ENCODE measurements at regions not wholly inside any gene's neighbourhood (a gene's known extent, or its start where the extent isn't known, plus 50 kb on each side); places are given as distances from the start of the nearest gene placed in this dataset.
"Not testable (repeated sequence)": the region's sequence is repeated elsewhere in the genome, so short reads cannot be mapped to it uniquely, and the experiment has no call there.

DNA sequence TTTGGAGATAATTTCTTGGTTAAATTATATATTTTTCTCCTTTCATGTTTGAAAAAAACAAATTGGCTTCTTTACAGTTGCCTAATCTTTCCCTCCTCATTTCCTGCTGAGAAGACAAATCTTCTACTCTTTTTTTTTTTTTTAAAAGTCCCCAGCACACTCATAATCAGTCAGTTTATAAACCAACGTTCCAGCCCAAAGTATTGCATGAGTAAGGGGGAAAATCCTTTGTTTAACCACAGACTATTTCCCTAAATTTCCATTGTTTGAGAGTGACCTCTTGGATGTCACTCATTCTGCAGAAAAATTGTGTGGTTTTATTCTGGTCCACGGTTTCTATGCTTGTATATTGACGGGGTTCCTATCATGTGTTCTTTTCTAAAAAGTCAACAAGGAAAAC, 55.1 kb upstream of the TLR4 start:
- no peak for DNase-seq (ENCODE audit: low read depth)

DNA sequence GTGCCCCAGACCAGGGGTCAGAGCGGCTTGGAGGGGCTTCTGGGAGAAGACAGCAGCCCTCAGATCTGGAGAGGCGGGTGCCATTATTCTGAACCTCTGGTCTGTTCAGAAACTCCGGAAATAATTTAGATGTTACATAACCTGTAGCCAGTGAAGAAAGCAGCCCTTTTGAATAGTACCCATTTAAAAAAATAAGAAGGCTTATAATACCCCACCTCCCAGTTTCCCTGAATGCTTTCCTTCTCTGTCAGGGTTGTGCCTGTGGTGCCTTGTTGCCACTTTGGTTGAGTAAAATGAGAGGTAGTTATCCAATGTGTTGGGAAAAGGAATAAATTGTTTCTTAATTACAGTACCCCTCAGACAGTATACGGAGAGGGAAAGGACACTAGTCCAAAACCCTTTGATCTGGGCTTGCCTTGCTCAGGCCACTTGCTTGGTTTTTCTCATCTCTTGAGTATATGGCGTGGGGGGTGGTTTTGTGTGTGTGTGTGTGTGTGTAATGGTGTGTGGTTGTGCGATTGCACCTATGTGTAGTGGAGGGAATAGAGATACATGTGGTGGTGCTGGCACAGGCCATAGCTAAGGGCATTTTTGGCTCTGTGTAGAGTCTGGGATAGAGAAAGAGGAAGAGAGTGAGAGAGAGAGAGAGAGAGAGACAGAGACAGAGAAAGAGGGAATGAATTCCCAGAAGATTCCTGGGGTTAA, 59.1 kb upstream of the TLR4 start:
- no peak for DNase-seq (ENCODE audit: low read depth)

DNA sequence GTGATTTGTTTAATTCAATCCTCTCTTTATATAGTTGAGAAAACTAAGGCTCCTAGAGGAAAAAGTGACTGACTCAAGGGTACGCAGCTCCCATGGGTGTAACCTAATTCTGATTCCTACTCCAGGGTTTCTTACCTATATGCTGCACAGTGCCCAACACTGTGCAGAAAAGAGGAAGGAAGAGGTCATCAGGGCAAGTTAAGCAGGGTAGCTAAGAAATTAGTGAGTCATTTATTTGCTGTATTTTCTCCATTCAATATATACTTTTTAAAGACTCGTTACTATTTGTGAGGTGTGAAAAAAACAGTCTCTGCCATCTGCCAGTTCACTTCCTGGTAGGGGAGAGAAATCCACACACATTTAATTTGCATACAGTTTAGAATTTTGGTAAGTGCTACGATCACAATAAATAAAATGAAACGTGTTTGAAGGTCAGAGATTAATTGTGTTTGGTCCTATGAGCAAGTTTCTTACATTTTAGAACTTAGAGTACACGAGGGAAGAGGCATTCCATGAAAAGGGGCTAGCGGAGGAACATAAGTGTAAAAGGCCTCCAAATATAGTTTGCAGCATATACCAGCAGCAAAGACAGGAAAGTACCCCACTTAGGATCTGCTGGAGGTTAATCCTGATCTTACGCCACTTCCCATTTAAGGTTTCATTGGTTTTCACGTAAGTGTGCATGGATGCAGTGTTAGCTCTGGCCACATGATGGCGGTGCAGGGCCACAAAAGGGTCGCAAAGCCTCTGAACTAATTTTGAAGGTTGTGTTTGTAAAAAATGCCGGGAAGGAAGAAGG, 59.9 kb upstream of the TLR4 start:
- peak; percentile 15 for DNase-seq (ENCODE audit: low read depth)

DNA sequence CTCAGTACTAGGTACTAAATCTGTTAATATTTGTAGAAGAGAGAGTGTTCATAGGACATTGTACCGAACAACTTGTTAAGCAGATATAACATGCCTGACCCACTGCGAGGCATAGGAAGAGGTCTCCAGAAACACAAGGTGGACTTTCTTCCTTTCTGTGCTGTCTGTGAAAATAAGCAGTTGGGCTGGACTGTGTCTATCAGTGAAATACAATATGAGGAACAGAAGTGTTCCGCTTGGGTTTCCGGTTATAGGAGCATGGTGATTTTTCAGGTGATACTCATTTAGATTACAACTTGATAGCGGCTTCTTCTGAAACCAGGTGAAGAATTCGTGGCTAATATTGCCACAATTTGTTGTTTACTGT, 60.9 kb upstream of the TLR4 start:
- no peak for DNase-seq (ENCODE audit: low read depth)

DNA sequence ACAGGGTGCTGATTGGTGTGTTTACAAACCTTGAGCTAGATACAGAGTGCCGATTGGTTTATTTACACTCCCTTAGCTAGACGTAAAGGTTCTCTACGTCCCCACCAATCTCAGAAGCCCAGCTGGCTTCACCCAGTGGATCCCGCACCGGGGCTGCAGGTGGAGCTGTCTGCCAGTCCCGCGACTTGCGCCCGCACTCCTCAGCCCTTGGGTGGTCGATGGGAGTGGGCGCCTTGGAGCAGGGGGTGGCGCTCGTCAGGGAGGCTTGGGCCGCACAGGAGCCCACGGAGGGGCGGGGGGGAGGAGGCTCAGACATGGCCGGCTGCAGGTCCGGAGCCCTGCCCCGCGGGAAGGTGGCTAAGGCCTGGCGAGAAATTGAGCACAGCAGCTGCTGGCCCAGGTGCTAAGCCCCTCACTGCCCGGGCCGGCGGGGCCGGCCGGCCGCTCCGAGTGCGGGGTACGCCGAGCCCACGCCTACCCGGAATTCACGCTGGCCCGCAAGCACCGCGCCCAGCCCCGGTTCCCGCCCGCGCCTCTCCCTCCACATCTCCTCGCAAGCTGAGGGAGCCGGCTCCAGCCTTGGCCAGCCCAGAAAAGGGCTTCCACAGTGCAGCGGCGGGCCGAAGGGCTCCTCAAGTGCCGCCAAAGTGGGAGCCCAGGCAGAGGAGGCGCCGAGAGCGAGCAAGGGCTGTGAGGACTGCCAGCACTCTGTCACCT, 61.5 kb upstream of the TLR4 start:
- DNase-seq (ENCODE audit: low read depth) = not testable (repeated sequence)

DNA sequence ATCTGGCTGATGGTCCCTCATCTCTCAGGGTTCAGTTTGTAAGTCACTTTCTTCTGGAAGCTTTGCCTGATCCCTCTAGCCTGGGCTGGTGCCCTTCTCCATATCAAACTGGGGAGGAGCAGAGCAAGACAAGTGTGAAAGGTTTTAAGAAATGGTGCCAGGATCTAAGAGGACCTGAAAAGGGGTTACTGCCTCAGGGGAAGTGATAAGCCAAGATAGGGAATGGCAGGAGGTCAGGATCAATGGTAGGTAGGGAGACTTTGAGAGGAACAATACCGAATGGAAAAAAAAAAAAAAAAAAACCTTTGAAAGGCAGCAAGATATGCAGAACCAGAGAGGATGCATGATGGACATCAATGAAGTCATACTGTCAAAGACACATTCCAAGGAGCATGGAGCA, 67.5 kb upstream of the TLR4 start:
- DNase-seq (ENCODE audit: low read depth) = no peak

DNA sequence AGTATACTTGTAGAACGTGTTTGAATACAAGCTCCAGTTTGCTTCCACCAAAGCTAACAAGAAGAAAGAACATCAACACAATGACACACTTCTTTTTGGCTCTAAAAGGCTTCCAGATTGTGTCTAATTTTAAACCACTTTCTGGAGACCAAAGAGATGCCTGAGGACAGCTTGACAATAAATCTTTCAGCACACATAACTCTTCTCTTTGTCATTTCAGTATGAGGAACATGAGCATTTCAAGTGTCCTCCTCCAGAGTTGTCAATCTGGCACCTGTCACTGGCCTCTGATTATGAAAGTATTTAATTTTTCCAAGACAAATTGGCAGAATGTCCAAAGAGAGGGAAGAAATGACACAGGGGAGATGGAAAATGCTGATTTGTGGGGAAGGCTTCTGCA, 79.0 kb upstream of the TLR4 start:
- DNase-seq (ENCODE audit: low read depth) = no peak

DNA sequence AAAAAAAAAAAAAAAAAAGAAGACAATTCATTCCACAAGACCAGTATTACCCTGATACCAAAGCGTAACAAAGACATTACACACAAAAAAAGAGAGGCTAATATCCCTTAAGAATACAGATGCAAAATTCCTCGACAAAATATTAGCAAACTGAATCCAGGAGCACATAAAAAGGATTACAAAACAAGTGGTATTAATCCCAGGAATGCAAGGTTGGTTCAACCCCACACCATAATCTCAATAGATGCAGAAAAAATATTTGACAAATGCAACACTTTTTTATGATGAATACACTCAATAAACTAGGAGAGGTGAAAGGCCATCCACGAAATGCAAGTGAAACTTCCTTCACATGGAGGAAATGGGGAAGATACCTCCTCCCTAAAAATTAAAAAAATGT, 80.1 kb upstream of the TLR4 start:
- DNase-seq (ENCODE audit: low read depth) = no peak

DNA sequence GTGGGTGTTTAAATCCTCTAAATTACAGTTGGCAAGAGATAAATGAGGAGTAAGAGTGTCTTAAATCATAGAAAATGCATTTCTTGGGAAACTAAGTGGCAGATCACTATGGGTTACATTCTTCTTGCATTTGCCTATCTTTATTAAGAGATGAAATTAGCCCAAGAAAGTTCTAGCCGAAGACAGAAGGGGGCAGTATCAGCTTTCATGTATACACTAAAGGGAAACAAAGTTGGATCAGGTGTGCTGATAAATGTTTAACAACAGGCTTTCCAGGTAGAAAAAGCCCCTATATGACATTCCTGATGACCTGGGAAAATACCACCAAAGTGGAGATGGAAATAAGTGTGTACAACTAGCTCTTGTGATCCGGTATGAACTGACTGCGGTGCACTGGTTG, 81.9 kb upstream of the TLR4 start:
- no peak for DNase-seq (ENCODE audit: low read depth)

DNA sequence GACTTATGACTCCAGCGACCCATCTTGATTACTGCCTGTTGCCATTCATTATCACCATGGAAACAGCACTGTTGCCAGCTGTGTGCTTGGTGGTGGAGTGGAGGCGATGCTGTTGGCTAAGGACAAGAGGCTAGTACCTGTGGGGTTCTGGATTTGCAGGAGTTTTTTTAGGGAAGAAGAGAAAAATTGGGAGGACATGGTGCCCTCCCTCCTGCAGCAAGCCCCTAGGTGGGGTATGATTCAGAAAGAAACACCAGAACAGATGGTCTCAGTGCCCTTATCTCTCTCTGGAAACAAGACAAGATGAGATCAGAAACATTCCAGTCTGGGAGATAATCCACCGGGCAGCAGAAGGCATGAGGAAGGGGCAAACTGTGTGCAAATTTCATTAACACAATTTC, 87.8 kb upstream of the TLR4 start:
- DNase-seq (ENCODE audit: low read depth) = no peak

DNA sequence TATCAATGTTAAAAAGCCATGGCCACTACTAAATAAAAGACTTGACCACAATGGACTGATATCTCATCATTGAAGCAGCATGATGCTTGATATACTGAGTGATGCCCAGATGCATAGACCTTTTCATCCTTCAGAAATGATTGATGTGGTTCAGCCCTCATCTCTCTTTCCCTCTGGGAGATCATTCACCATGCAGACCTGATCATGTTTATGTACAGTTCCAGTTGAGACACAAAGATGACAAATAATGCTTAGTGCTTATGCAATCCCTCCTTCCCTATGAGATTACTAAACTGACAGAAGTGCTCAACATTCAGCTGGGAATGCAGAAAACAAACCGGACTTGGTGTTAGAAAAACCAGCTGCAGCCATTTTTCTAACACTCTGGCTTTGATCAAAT, 91.9 kb upstream of the TLR4 start:
- no peak for DNase-seq (ENCODE audit: low read depth)

DNA sequence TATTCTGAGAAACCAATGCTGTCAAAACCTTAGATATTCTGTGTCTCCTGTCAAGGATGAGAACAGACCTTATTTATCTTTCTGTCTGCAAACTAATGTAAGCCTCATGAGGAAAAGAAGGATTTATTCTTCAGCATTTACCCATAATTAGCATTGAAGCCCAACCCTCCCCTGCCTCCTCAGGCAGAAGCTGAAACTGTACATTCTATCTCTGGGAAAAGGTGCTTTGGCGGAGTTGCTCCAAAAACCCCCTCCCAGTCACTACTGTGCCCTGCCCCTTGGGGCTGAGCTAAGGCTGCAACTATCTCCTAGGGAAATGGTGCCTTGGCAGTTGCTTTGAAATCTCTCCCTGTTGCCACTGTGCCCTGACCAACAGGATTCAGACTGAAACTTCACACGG, 106.2 kb upstream of the TLR4 start:
- DNase-seq (ENCODE audit: low read depth) = no peak

DNA sequence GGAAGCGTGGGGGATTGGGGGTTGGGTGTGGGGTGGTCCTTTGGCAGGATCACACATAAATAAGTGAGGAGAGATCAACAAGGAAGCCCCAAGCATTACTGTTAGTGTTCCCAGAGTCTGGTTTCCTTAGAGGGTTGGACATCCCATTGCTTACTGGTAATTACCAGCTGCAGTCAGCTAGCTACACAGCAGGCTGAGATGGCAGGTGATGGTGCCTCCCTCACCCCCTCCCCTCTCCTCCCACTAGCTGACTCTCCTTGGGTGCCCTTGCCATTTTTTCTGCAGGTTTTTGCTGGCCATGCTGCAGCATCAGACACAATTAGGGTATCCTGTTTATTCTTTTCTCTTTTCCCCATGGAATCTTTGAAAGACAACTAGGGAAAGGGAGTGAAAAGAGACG, 107.5 kb upstream of the TLR4 start:
- no peak for DNase-seq (ENCODE audit: low read depth)

DNA sequence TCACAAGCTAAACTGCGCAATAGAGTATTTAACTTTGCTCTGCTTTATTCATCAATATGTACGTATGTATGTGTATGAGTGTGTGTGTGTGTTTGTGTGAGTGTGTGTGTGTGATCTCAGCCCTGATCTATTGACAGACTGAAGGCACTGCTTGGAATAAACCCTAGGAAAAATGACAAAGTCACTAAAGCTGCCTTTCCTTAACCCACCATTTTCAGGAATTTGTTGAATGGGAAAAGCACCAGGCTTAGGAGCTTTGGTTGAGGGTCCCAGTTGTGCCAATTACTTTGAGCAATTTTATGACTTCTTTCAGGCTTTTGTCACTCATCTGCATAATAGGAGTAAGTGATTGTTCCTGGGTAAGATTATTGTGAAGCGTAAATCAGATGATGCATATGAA, 108.6 kb upstream of the TLR4 start:
- DNase-seq (ENCODE audit: low read depth) = no peak

DNA sequence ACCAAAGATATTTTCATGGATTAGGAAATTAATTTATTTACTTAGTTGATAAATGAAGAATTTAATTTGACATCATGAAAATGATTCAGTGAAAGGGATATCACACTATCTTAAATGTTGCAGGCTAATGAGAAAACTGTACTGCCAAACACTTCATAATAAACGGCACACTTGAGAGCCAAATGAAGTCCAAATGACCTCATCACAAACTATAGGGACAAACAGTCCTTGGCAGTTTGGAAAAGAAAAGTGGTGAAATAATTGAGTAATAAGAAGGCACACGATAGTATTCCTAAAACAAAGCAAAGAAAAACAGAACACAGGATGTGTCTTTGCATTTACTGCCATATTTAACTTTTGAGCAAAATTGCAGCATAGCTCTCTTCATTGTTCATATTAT, 116.9 kb upstream of the TLR4 start:
- DNase-seq (ENCODE audit: low read depth) = no peak

DNA sequence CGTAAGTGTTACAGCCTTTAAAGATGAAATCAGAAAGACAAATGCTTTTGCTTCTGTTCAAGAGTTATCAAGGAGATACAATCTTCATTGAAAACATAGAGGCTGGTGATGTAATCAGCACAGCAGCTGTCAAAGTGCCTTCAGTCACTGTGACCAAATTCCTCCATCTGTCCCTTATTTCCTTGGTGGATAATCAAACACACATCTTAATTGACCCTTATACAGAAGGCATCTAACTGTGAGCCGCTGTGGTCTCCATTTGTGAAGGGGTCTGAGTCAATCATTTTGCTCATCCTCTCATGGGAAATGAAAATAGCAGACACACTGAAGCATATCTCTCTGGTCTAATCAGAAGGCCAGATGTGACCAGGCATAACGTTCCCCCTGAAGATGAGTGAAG, 130.1 kb upstream of the TLR4 start:
- no peak for DNase-seq (ENCODE audit: low read depth)

DNA sequence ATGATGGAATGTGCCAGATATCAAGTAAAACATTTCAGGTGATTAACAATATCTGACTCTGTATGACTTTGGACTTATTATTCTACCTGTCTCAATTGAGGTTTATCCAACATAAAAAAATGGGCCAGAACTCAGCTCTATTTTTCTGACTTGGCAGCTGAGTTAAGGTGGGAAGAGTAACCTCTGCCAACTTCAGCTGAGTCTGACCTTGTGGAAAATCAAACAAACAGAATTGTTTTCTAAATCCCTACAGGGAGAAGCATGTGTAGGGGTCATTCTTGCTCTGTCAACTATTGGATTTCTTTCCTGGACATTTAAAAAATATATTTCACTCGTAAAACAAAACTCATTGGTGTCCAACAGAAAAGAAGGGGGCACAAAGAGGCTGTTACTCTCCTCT, 139.4 kb upstream of the TLR4 start:
- DNase-seq (ENCODE audit: low read depth) = no peak

DNA sequence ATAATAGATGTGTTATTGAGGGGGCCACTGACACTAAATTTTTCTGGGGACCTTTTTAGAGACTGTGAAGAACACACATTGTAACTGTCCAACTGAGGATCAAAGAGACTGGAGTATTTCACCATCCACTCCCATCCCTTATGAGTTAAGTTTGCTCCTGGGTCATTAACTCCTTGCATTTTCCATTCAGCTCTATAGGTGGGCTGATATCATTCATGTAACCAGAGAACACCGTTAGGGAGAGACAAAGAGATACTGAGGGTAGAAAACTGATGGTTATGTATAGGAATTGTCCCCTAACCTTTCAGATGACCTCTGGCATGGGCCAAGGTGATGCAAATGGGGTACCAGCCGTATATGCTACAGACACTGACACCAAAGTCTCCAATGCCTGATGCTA, 142.4 kb upstream of the TLR4 start:
- no peak for DNase-seq (ENCODE audit: low read depth)

DNA sequence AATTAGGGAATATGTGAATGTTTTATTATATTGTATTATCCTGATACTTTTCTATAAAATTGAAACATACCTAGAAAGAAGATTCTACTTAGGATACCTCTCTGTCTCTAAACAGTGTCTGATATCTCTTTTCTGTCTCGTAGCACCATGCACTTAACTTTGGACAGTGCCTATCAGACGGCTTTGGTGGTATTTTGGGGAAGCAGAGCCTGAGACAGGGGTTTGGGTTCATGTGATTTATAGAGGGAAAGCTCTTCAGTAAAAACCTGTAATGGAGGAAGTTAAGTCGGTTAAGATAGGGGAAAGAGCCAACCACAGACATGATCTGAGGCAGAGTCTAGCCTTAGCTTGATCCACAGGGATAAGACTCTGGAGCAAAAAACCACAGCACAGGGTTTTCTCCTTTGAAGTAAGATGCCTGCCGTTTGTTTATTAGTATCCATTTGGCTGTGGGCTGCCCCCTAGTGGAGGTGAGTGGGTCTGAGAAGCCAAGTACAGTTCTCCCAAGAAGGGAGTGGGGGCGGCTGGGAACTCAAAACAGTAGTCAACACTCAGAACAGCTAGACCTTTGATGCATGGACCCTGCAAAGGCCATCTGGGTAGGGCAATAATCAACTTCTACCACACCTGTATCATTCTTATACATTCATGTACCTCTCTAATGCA, 141.2 kb upstream of the ASTN2 start:
- DNase-seq (ENCODE audit: low read depth) = no peak

DNA sequence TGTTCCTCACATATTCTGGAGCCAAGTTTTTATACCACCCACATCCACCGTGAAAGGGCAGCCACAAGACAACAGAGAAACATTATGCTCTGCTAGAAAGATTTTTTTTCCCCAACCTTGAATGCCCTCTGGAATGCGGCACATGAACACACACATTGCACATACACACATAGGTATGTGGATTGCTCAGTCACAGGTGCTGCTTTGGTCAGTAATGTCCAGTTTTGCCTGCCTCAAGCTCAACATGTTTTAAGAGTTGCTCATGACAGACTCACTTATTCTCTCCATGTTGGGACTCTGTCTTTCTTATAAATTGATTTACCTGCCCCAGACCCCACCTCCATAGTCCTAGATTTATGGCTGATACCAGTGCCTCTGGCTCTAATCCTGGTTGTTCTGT, 138.0 kb upstream of the ASTN2 start:
- DNase-seq (ENCODE audit: low read depth) = no peak

DNA sequence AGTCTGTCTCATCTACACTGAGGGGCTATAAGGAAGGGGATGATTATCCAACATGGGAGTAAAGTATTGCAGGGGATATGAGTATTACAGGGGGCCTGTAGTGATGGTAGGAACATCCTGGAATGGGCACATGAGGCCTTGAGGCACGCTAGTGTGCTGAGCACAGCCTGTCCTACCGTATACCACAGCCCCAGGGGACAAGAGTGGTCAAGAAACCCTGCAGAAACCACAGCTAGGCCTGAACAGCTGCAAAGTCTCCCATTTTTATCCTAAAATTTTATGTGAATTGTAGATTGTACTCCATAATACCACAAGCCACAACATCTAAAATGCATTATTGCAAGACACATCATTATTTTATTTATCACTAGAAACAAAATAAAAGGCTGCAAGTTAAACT, 136.3 kb upstream of the ASTN2 start:
- no peak for DNase-seq (ENCODE audit: low read depth)

DNA sequence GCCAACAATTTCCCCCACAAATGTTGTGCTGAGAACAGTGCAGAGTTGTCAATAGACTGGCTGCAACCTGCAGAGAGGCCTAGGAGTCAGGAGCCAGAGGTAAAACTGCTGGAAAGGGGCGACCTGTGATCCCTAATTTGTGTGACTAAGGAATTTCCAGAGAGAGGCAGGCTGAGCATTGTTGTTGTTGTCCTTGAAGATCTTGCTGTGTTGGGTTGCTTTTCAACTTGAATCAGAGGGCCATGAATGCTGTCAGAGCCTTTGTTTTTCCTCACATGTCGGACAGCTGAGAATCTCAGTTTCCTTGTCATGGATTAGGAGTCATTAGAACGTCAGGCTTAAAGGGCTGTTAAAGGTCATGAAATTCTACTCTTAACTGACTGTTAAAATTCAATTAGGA, 134.6 kb upstream of the ASTN2 start:
- no peak for DNase-seq (ENCODE audit: low read depth)

DNA sequence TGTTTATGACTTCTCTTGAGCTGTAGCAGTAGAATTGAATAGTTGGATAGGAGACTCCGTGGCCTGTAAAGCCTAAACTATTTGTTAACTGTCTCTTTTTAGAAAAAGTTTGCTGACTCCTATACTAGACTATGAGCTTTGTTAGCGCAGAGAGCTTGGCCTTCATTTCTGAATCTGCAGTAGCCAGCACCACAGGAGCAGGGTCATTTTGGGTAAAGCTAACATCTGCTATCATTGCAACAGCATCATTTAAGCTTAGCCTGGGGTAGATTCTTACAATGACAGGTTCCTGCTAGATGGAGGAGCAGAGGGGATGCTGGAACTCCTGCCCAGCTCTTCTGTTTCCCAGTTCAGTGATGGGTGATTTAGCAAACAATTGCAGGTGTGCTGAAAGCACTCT, 133.7 kb upstream of the ASTN2 start:
- no peak for DNase-seq (ENCODE audit: low read depth)

Measured in stimulated activated CD8-positive, alpha-beta memory T cell treated with anti-CD3 and anti-CD28 coated beads, Interleukin-15, amount 100 ng/mL, for 1 hour (primary cell).